ENCODE measurements at regions not wholly inside any gene's neighbourhood (a gene's known extent, or its start where the extent isn't known, plus 50 kb on each side); places are given as distances from the start of the nearest gene placed in this dataset.

DNA sequence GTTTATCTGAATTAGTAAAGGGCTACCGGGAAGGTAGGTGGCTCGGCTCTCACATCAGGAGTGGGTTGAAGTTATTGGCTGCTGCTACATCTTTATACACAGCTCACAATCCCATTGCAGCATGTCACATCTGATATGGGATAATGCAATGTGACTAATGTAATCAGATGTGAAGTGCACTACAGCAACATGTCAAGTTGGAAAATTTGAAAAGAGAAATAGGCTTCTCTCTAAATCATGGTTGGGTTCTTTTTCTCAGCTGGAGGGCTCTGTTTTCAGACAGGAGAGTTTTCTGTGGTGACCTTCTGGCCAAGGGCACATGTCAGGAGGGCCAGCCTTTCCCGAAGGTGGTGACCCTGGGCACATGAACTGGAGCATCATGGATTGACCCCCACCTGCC is 337.5 kb downstream of the HRH4 start:
- no peak for DNase-seq

- DNase-seq, result no peak
Measured at GRCh38 chr18:24799176-24799575, 338.7 kb downstream of the HRH4 start.

DNA sequence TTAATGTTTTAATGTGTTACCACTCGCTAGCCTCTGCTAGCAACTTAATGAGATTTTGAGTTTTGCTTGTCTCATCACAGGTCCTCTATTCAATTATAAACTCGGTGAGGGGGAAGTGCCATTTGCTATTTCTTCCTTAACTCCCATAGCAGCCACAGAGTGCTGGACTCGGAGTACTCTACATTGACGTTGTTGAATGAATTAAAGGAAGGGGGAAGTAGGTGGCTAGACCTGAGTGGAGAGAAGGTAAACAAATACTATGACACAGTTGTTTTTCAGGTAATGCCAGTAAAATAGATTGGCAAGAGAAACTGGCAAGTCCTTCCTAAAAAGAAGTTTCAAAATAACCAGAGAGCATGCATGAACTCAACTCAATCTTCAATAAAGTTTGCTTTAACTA is 339.3 kb downstream of the HRH4 start:
- DNase-seq, result no peak

DNA sequence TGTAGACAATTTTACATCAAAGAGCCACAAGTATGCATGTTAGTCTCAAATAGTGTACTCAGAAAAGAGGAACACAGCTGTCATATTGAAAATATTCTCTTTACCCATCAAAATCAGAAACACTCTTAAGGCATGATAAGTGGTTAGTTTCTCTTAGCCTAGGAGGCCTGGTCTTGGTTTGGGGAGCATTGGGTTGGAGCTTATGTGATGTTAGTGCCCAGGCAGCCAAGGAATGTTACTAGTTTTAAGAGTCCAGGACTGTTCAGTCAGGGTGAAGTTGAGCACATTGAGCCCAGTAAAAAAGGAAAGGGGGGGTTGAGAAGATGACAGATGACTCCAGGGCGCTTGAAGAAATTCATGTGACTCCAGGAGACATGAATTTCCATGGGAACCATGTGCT is 340.6 kb downstream of the HRH4 start:
- no peak for DNase-seq

DNA sequence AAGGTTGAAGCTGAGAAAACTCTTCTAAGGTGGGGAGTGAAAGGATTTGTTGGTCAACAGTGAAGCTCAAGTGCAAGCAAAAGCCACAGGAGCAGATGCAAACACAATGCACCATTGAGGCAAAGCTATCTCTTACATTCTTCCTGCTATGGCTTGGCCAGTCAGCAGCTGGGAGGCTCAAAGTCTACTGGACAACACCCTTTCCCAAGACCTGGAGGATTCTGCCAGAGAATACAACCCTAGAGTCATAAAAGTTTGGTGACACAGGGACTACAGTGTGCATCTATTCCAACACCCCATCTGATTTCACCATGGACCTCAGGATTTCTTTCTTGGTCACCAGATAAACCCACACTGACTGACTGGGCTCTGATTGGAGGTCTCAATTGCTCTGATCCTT is 342.0 kb downstream of the HRH4 start:
- no peak for DNase-seq

- DNase-seq, result no peak
Measured at GRCh38 chr18:24805156-24805555, 344.7 kb downstream of the HRH4 start.

- no peak for DNase-seq
Measured at GRCh38 chr18:24809173-24809950, 348.9 kb downstream of the HRH4 start.

DNA sequence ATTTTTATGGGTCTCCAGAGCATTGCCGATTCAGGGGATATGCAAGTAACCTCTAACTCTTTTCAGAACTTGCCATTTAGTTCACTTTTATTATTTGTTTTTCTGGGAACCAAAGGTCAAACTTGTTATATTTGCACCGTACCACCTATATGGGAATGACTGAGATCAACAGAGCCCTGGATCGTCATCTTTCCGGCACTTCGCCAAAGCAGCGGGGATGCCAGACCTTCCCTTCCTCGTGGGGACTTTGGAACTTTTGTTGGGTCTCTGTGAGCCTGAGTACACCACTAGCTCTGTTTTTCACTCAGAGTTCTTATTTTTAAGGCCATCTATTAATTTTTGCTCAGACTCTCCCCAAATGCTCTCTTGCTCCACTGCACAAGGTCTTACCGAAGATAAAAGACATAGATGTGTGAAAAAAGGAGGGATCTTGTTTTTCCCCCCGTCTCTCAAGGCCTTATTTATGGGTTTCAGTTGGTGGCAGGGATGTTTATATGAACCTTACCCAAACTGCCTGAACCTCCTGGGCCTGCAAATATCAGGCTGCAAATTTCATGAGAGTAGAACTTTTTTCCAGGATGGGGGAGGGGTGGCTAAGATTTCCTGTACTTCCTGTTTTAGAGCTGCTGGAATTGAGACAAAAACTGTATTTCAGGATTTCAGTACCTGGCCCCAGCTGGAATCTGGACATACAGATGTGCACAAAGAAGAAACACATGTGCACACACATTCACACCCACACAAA is 350.3 kb downstream of the HRH4 start:
- no peak for DNase-seq

- no peak for DNase-seq
Measured at GRCh38 chr18:24811950-24812681, 351.7 kb downstream of the HRH4 start.

DNA sequence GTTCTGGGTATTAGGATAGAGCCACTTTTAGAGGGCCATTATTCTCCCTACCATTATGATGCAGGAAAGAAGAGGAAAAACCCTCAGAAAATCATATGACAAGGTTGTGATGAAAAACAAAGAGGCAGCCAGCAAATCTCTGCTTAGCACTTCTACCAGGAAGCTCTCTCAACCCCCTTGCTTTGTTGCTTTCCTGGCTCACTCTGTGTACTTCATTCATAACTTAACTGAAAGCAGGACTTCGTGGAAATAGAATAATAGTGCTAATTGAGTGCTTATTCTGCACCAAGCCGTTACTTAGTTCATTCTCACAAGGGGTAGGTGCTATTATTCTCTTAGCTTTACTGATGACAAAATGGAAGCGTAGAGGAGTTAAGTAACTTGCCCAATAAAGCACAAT is 354.1 kb downstream of the HRH4 start:
- no peak for DNase-seq

DNA sequence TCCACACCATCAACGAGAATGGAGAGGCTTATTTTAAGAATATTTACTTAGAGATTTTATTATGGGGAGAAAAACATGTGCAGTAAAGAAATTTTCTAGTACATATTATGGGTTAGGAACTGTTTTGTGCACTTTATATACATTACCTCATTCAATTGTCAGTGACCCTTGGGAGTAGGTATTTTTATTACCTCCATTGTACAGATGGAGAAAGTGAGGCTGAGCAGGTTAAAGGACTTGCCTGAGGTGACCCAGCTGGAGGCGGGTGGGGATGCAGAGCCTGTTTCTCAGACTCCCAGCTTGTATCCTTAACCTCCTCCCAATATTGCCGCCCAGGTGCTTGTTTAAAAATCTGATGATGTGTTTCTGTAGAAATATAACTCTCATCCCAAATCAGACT is 356.7 kb downstream of the HRH4 start:
- DNase-seq, result no peak

GRCh38 chr18:24817587-24818371 is 357.3 kb downstream of the HRH4 start:
- DNase-seq, result no peak

DNA sequence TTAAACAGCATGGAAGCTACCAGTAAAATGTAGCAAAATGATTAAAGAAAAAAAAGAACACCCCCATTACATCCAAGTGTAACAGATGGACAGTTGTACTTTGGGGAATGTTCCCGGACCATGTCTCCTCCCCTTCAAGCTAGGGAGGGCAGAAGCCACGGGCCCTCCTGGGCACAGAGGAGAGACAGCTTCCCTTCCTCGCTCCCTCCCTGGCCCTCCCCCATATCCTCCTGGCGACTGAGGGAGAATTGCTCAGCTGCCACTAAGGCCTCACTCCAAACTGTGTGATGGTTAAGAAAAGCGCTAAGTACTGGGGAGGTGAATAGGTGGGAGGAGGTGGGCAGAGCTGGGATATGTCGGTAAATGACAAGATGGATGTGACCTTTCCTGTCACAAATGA is 358.0 kb downstream of the HRH4 start:
- DNase-seq, result no peak

GRCh38 chr18:24819141-24819890 is 358.9 kb downstream of the HRH4 start:
- no peak for DNase-seq

- no peak for DNase-seq
Measured at GRCh38 chr18:24825397-24825796, 365.0 kb downstream of the HRH4 start.

- DNase-seq, result no peak
Measured at GRCh38 chr18:24826605-24827004, 366.2 kb downstream of the HRH4 start.

- DNase-seq, result no peak
Measured at GRCh38 chr18:24827501-24827900, 367.1 kb downstream of the HRH4 start.

DNA sequence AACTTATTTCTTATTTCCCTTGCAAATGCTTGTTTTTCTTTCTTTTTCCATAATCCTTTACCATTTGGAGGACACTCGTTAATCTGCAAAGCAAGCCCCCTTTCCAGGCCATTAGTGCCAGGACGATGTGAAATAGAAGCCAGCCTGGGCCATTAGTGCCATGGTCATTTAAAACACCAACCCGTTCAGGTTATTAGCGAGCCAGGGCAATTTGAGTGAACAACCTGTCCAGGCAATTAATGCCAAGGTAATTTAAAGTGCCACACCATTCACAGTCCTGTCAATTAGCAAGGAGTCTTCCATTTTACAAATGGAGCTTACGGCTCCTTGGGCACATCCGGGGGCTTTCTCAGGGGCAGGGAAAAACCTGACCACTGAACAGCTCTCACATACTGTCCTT is 370.6 kb downstream of the HRH4 start:
- DNase-seq, result no peak

DNA sequence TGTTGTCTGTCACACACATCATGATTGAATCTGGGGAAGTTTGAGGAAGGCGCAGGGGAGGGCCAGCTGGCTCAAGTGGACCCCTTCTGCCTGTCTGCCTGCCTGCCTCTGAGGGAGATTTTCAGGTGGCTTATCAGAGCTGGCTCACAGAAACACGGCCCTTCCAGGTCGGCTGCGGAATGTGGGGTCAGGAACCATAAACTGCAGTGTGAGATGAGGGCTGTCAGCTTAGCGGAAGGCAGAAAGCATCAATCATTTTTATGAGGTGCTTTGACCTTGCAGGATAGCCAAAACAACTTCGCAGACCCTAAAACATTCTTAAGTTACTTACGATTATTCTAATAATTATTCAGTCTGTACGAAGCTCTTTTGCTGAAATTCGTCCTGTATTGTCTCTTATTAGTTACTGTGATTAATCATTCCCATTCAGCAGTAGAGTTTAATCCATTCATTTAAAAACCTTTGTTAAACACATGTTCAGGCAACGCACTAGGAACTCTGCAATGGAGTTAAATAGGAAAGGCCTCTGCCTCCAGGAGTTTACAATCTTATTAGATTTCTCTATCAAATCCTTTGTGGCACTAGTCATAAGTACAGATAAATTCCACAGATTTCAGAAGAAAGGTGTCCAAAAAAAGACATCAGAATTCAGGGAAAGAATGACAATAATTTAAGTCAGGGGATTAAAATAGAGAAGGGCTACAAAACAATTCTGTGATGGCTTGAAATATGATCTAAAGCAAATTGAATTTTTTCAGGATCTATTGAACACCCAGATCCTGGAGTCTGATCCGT is 371.6 kb downstream of the HRH4 start:
- no peak for DNase-seq

- no peak for DNase-seq
Measured at GRCh38 chr18:24835751-24836150, 375.3 kb downstream of the HRH4 start.

DNA sequence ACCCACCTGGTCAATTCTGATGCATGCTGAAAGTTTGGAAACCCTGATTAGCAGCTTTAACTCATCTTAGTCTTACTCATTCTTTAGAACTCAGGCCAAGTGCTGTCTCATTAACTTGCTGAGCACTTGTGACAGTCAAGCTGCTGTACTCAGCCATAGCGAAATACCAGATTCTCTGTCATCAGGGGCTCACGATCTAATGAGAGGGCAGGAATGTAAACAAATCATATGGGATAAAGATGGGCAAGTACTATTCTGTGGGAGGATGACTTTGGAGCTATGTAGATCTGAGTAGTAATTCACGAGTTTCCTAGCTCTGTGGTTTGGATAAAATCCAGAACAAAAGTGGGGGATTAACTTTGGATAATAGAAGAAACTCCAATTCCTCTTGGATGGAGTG is 376.6 kb downstream of the HRH4 start:
- DNase-seq, result no peak
